Duodenal mucosa (tissue), 2 donors: ENCODE measurements at regions not wholly inside any gene's neighbourhood (a gene's known extent, or its start where the extent isn't known, plus 50 kb on each side); places are given as distances from the start of the nearest gene placed in this dataset.

Experiments
- H3K27ac ChIP-seq: one replicate; pipeline ENCODE4 v1.7.0; 2013; ENCODE audit warnings: low read depth, low read length
- H3K27me3 ChIP-seq, 2 donors: one replicate each; pipeline ENCODE4 v1.7.0; 2013; ENCODE audit warnings: low read length in 2 of 2, control low read depth in 1 of 2; ENCODE audit not compliant: insufficient read depth in 2 of 2, control insufficient read depth in 1 of 2
- H3K36me3 ChIP-seq, 2 donors: one replicate each; pipeline ENCODE4 v1.7.0; 2013; ENCODE audit warnings: low read length in 2 of 2, control low read depth in 1 of 2; ENCODE audit not compliant: insufficient read depth in 2 of 2, control insufficient read depth in 1 of 2
- H3K4me1 ChIP-seq, 2 donors: one replicate each; pipeline ENCODE4 v1.7.0; 2013; ENCODE audit warnings: low read length in 2 of 2, control low read depth in 1 of 2; ENCODE audit not compliant: insufficient read depth in 2 of 2, control insufficient read depth in 1 of 2
- H3K4me3 ChIP-seq, 2 donors: one replicate each; pipeline ENCODE4 v1.7.0; 2013; ENCODE audit warnings: low read length in 2 of 2, low read depth in 1 of 2
- H3K9ac ChIP-seq, 2 donors: one replicate each; pipeline ENCODE4 v1.7.0; 2013; ENCODE audit warnings: low read length in 2 of 2, low read depth in 1 of 2
- H3K9me3 ChIP-seq, 2 donors: one replicate each; pipeline ENCODE4 v1.7.0; 2013; ENCODE audit warnings: low read length in 2 of 2, control low read depth in 1 of 2; ENCODE audit not compliant: control insufficient read depth in 1 of 2

DNA sequence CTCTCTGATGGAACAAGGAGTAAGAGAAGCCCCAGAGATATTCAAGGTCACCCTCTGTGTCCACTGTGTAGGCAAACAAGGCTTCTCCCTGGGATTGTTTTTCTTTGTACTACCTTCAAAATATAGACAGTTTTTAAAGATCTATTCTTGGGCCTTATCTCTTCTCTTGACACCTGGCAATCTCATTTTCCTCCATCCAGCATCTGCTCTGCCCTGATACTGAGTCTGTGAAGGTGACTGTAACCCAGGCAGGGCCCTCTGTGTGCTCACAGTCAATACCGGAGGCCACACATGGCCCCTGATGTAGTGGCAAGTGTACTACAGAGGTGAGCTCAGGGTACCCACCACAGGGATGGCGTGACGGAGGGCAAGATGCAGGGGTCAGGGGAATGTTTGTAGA, 221.1 kb downstream of the SNX10 start:
- Histone ChIP-seq H3K4me1 (peaks cover 5 to 6% of the 10 kb centered on the region in 2 donors), H3K9ac (no peak overlapping the region), H3K27me3 (peaks cover 0 to 4% of the 10 kb centered on the region in 2 donors), H3K9me3 (no peaks in the 10 kb centered on the region), H3K4me3 (no peak overlapping the region), H3K36me3 (no peaks in the 10 kb centered on the region), H3K27ac (no peak overlapping the region)

DNA sequence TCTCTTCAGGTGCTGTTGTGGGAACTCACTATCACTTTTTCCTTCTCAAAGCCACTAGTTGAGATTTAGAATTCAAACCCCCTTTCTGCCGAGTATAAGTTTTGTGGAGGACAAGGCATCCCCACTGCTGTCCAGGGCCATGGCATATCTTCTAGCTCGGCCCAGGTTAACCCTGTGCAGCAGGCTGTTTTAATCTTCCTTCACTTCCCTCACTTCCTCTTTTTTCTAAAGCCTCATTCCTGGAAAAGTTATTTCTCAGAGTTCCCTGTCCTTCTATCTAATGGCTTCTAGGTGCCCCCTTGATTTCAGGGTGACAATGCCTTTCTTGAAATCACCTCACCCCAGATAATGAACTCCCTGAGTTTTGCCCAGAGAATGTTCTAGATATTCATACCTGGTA, 222.3 kb downstream of the SNX10 start:
- Histone ChIP-seq H3K27ac (no peak overlapping the region), H3K4me1 (peaks cover 5 to 6% of the 10 kb centered on the region in 2 donors), H3K4me3 (no peak overlapping the region), H3K27me3 (peaks cover 0 to 4% of the 10 kb centered on the region in 2 donors), H3K36me3 (no peaks in the 10 kb centered on the region), H3K9me3 (no peaks in the 10 kb centered on the region), H3K9ac (no peak overlapping the region)

DNA sequence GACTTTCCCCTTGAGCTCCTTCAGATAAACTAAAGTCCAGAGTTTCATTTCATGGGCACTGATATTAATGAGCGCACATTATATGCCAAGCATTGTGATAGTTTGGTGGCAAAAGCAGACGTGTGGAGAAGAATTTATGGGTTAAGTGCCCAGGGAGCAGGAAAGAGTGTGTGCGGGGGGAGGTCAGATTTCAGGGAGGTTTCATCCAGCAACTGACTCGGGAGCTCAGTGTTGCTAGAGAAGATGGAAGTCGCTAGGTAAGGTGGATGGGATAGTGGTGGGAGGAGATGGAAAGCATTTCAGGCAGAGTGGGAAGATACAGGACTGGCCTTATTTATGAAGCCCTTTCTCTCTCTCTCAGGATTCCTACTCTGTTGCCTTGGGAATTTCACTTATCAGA, 223.0 kb downstream of the SNX10 start:
- Histone ChIP-seq H3K4me3 (no peak overlapping the region), H3K27ac (no peak overlapping the region), H3K4me1 (peaks cover 5 to 6% of the 10 kb centered on the region in 2 donors), H3K9me3 (no peaks in the 10 kb centered on the region), H3K9ac (no peak overlapping the region), H3K27me3 (peaks cover 0 to 4% of the 10 kb centered on the region in 2 donors), H3K36me3 (no peaks in the 10 kb centered on the region)

DNA sequence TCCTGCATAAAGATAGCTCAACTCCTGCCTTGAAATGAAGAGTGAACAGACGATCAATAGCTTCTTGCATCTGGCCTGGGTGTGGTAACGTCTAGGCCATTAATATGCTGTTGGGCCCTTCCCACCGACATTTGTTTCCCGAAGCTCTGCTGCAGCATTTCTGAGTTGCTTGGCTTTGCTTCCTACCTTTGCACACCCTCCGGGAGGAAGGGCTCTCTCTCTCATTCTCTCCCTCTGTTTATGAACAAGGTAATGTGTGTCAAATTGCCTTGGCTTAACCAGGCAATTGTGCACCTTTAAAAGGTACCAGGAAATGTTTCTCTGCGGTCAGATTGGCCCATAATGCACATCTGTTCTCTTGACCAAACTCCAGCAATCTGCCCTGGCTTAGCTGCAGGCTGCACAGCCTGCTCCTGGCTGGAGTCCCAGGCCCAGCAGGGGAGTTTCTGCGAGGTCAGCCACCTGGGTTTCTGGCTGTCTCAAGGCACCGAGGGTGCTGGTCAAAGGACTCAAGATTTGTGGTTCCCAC, 223.7 kb downstream of the SNX10 start:
- Histone ChIP-seq H3K4me3 (peak overlapping the region in 1 of 2 donors; percentile 15), H3K9me3 (no peaks in the 10 kb centered on the region), H3K27ac (no peak overlapping the region), H3K27me3 (peaks cover 0 to 4% of the 10 kb centered on the region in 2 donors), H3K9ac (no peak overlapping the region), H3K36me3 (no peaks in the 10 kb centered on the region), H3K4me1 (peaks cover 5 to 6% of the 10 kb centered on the region in 2 donors)

DNA sequence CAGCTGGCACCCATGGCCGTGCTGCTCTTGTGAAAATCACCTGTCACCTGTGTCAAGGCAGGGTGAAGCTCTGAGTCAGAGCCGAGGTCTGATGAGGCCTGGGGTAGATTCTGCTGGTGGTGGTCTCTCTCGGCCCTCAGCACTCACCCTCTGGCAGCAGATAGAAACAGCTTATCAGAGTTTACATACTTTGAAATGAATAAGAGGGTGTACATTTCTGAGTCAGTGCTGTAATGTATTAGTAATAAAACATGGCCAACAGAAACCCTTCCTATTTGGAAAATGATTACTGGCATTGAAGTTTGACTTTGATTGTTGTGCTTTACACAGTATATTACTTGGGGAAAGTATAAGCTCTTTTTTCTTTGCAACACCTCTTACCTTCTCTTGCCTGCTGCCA, 228.8 kb downstream of the SNX10 start:
- no peaks in the 10 kb centered on the region for H3K36me3 ChIP-seq
- no peak overlapping the region for H3K4me3 ChIP-seq
- no peak overlapping the region for H3K9ac ChIP-seq
- peaks cover 4% of the 10 kb centered on the region in 2 donors for H3K27me3 ChIP-seq
- peaks cover 1 to 2% of the 10 kb centered on the region in 2 donors for H3K4me1 ChIP-seq
- H3K9me3 ChIP-seq, result no peaks in the 10 kb centered on the region
- H3K27ac ChIP-seq, result no peak overlapping the region

DNA sequence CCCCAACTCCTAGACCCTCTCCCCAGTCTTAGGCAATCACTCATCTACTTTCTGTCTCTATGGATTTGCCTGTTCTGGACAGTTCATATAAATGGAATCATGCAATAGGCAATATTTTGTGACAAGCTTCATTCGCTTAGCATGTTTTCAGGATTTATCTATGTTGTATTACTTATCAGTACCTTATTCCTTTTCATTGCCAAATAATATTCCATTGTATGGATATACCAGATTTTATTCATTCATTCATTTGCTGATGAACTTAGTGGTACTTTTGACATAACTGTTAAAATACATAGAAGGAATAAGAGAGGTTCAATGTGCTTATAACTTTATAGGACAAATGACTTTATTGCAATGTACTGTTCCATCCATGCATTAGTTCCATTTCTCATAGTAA, 231.0 kb downstream of the SNX10 start:
- H3K9ac ChIP-seq, result no peak overlapping the region
- H3K36me3 ChIP-seq, result no peaks in the 10 kb centered on the region
- H3K4me3 ChIP-seq, result no peak overlapping the region
- H3K27ac ChIP-seq, result no peak overlapping the region
- H3K9me3 ChIP-seq, result no peaks in the 10 kb centered on the region
- H3K4me1 ChIP-seq, result no peaks in the 10 kb centered on the region
- peaks cover 0 to 4% of the 10 kb centered on the region in 2 donors for H3K27me3 ChIP-seq

DNA sequence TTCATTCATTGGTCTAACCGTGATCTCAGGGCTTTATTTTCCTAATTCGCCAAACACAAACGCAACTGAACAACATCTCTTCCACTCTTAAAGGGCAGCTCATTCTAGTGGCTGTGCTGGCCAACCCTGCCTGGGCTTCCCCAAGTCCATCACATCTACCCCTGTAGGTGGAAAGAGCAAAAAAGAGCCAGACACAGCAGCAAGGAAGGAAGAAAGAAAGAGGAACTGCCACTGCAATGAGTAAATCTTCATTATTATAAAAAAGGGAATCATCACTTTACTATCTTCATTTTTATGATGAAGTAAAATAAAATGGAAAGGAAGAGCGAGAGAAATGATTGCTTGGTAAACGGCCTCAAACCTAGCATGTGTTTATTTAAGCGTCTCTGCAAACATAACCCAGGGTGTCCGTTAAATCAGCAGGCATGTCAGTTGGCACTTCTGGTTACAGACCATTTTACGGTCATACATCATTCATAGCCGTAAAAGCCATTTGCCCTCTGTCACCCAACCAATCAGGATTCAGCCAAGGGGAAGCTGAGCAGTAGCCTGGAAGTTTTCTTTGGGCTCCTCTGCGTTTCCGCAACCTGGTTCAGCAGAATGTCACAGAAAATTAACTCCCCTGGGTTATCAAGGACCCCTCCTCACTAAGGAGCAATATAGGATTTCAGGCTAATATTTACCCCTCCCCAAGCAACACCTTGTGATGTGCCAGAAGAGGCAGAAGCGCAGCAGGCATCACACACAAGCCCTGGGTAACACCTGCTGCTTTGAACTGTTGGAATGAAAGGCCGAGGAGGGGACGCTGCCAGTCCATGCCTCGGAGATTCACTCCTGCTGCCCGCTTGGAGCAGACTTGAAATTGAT, 234.0 kb downstream of the SNX10 start:
- H3K9me3 ChIP-seq, result no peaks in the 10 kb centered on the region
- no peak overlapping the region for H3K9ac ChIP-seq
- no peaks in the 10 kb centered on the region for H3K4me1 ChIP-seq
- H3K27ac ChIP-seq, result no peak overlapping the region
- H3K36me3 ChIP-seq, result no peaks in the 10 kb centered on the region
- H3K27me3 ChIP-seq, result peaks cover 0 to 8% of the 10 kb centered on the region in 2 donors
- no peak overlapping the region for H3K4me3 ChIP-seq

DNA sequence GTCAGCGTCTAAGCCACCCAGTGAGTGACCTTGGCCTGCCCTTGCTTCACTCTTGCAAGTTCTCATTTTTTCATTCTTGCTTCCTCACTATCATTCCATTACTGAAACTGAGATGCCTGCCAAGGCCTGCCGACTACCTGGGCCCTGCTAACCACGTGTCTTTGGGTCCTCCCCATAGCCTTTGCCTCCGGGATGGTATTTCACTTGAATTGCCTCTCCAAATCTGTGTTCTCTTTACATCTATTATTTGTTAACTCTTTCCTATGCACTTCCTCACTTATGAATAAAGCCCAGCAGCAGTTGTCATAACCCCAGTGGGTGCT, 234.6 kb downstream of the SNX10 start:
- Histone ChIP-seq H3K9me3 (no peaks in the 10 kb centered on the region), H3K4me1 (no peaks in the 10 kb centered on the region), H3K27ac (no peak overlapping the region), H3K4me3 (no peak overlapping the region), H3K9ac (no peak overlapping the region), H3K36me3 (no peaks in the 10 kb centered on the region), H3K27me3 (peaks cover 0 to 12% of the 10 kb centered on the region in 2 donors)

DNA sequence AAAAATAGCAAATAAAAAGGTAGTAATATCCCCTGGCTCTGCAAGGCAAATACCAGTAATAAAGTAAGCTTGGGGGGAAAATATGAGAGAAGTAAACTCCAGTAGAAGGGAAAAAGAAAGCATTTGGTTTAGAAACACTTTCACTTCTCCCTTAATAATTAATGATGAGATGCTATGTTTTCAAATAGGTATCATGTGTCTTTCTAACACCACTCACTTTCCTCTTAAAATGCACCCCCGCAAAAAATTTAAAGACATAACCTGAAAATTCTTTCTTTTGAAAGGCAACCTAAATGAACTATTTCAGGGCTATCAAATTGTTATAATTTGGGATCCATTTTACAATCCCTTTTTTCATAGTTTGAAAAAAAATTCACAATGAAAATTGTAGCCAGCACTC, 240.3 kb downstream of the SNX10 start:
- Histone ChIP-seq H3K27me3 (peaks cover 0 to 16% of the 10 kb centered on the region in 2 donors), H3K4me1 (no peaks in the 10 kb centered on the region)

DNA sequence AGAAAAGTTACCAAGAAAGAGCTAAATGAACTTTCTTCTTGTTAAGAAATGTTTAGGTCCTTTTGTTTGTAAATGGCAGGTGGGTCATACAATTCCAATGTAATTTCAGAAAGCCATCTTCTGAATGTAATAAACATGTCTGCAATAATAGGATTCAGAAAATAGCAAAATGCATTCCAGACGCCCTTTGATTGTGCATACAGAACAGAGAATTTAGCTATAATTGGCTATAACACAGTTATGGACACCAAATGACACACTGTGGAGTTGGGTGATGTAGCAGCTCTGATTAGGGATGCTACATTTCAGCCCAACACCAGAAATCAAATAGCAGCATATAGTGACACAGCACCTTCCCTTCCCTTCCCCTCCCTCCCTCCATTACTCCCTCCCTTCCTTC, 240.8 kb downstream of the SNX10 start:
- Histone ChIP-seq H3K9ac (no peak overlapping the region), H3K4me1 (no peaks in the 10 kb centered on the region), H3K9me3 (no peaks in the 10 kb centered on the region), H3K27me3 (peaks cover 3 to 18% of the 10 kb centered on the region in 2 donors), H3K4me3 (no peak overlapping the region), H3K27ac (no peak overlapping the region), H3K36me3 (no peaks in the 10 kb centered on the region)

More for the DNA sequence above, 240.3 kb downstream of the SNX10 start:
- Histone ChIP-seq H3K4me3 (no peak overlapping the region), H3K36me3 (no peaks in the 10 kb centered on the region), H3K9ac (no peak overlapping the region), H3K9me3 (no peaks in the 10 kb centered on the region), H3K27ac (no peak overlapping the region)
